ENCODE measurements at regions not wholly inside any gene's neighbourhood (a gene's known extent, or its start where the extent isn't known, plus 50 kb on each side); places are given as distances from the start of the nearest gene placed in this dataset.

DNA sequence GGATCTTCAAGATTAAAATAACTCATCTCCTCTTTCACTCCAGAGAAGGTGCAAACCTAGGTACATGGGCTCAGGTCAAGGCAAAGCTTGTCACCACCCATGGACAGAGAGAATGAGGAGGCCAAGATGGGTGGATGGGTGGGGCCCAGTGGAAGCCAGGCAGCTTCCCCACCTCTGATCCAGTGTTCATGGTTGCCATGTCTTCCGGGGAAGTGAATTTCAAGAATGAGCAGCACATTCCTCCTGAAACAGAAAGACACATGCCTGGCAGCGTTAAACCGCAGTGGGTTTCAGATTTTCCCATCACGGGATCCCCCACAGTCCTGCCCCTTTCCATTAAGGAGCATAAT, 301.7 kb downstream of the EIPR1 start:
- Histone ChIP-seq H3K9me1 (ENCODE audit: control insufficient read depth, insufficient read depth, low read length) (no peaks in the 10 kb centered on the region), H3K9ac (ENCODE audit: insufficient read depth in 1 of 2, low read depth in 2 of 2, low read length in 2 of 2) (no peak overlapping the region), H3K9me3 (replicated peaks; ENCODE audit: control insufficient read depth, insufficient read depth, low read depth, low read length) (no peaks in the 10 kb centered on the region), H3K27me3 (ENCODE audit: control insufficient read depth in 2 of 2, insufficient read depth in 2 of 2, low read length in 2 of 2) (peaks cover 47 to 85% of the 10 kb centered on the region in 2 experiments; a peak in 4 of 5 replicates), H3K4me2 (ENCODE audit: insufficient read depth, low read length) (no peak overlapping the region), H3K4me3 (no peak overlapping the region), H3K27ac (ENCODE audit: extremely low read depth, low read depth, low read length) (no peak overlapping the region), H2AFZ (ENCODE audit: low read depth, low read length) (no peak overlapping the region), H3K79me2 (ENCODE audit: control insufficient read depth, insufficient read depth, low read length) (no peaks in the 10 kb centered on the region), H3K4me1 (replicated peaks in 1 of 2; ENCODE audit: control insufficient read depth in 2 of 2, insufficient read depth in 2 of 2, low read length in 2 of 2) (peaks cover 0 to 3% of the 10 kb centered on the region in 2 experiments; a peak in 1 of 5 replicates), H4K20me1 (replicated peaks; ENCODE audit: control insufficient read depth, insufficient read depth, low read length) (peaks cover 7% of the 10 kb centered on the region; the same call in 1 of the 2 replicates), H3K36me3 (ENCODE audit: control insufficient read depth, insufficient read depth, low read length) (no peaks in the 10 kb centered on the region)
- intact Hi-C loops (cut with micrococcal nuclease) (loop anchor here (10.0 kb wide), 1 partner anchor 229 kb away; no protein-coding TSS in a partner anchor), in situ Hi-C loops (cut with MboI) (no loop called here)
- CTCF ChIA-PET (ENCODE audit: low intra/inter-chr PET ratio): no interaction called here
- ATAC-seq (no peak), FAIRE-seq (no peak), DNase-seq (ENCODE audit: extremely low read depth in 1 of 4, low spot score in 3 of 4) (no peak)
- WGBS (ENCODE audit: insufficient coverage, low coverage, missing lambda C conversion rate): 0% methylated on average over 4 of the region's 4 CpGs
- no TSS peak for BruUV-seq (replicated peaks)
- POLR2A ChIA-PET: no interaction called here
- TF ChIP-seq TARDBP (IDR thresholded peaks at IDR 0.05) (no peak), ELK3 (CRISPR knock-in tag; IDR thresholded peaks at IDR 0.05) (no peak), CBX8 (IDR thresholded peaks at IDR 0.05; ENCODE audit: borderline replicate concordance, extremely low read depth, low read depth, low read length, poor library complexity, severe bottlenecking) (no peak), POLR2A (conservative IDR thresholded peaks at IDR 0.05) (no peak), ELK1 (CRISPR knock-in tag; IDR thresholded peaks at IDR 0.05) (no peak), THRB (CRISPR knock-in tag; conservative IDR thresholded peaks at IDR 0.05) (no peak), ZNF57 (CRISPR knock-in tag; IDR thresholded peaks at IDR 0.05) (no peak), CREBBP (IDR thresholded peaks at IDR 0.05; ENCODE audit: low read depth, low read length) (no peak), ZNF583 (CRISPR knock-in tag; IDR thresholded peaks at IDR 0.05) (no peak), ZNF143 (CRISPR knock-in tag; IDR thresholded peaks at IDR 0.05) (no peak)
- TF ChIP-seq, protein P1, sequence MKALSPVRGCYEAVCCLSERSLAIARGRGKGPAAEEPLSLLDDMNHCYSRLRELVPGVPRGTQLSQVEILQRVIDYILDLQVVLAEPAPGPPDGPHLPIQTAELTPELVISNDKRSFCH (CRISPR knock-in tag; IDR thresholded peaks at IDR 0.05): no peak
- TF ChIP-seq, protein P1 (tag; IDR thresholded peaks at IDR 0.05): no peak
- TF ChIP-seq, protein P2, sequence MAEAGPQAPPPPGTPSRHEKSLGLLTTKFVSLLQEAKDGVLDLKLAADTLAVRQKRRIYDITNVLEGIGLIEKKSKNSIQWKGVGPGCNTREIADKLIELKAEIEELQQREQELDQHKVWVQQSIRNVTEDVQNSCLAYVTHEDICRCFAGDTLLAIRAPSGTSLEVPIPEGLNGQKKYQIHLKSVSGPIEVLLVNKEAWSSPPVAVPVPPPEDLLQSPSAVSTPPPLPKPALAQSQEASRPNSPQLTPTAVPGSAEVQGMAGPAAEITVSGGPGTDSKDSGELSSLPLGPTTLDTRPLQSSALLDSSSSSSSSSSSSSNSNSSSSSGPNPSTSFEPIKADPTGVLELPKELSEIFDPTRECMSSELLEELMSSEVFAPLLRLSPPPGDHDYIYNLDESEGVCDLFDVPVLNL (CRISPR knock-in tag; IDR thresholded peaks at IDR 0.05; ENCODE audit: low read depth): no peak

Data from K562 (cell line).